Sigmoid colon (tissue), 6 donors: ENCODE measurements at regions not wholly inside any gene's neighbourhood (a gene's known extent, or its start where the extent isn't known, plus 50 kb on each side); places are given as distances from the start of the nearest gene placed in this dataset.

Source experiments
- DNase-seq: peaks from one replicate; pipeline ENCODE4 v3.0.0-alpha.2; 2019
- H3K27ac ChIP-seq, 4 donors: fragments of 200-600 bp; sonication (generic); one replicate each; pipeline ENCODE4 v1.5.1; 2016 to 2019; ENCODE audit warnings: mild to moderate bottlenecking in 1 of 4
- H3K27me3 ChIP-seq, 3 donors: fragments of 200-600 bp; sonication (generic); one replicate each; pipeline ENCODE4 v1.5.1; 2019; ENCODE audit warnings: mild to moderate bottlenecking in 1 of 3
- H3K36me3 ChIP-seq, 4 donors: fragments of 200-600 bp; sonication (generic); one replicate each; pipeline ENCODE4 v1.5.1; 2016 to 2019
- H3K4me1 ChIP-seq, 4 donors: fragments of 200-600 bp; sonication (generic); one replicate each; pipeline ENCODE4 v1.5.1; 2017 to 2019
- H3K4me3 ChIP-seq, 4 donors: fragments of 200-600 bp; sonication (generic); one replicate each; pipeline ENCODE4 v1.5.1; 2017 to 2019; ENCODE audit warnings: mild to moderate bottlenecking in 2 of 4, moderate library complexity in 1 of 4
- H3K9me3 ChIP-seq, 4 donors: fragments of 200-600 bp in 3 of 4; sonication (generic) in 3 of 4; one replicate each; pipeline versions ENCODE4 v1.5.1 to v1.6.1; 2013 to 2019
- EP300 ChIP-seq, 4 donors: sonication (generic); formaldehyde crosslinking; IDR thresholded peaks; one replicate each; pipeline ENCODE4 v1.6.1; 2017; ENCODE audit warnings: antibody characterized with exemption in 4 of 4
- POLR2A ChIP-seq, 2 donors: fragments of 450-650 bp; IDR thresholded peaks; one replicate each; pipeline ENCODE4 v1.6.1; 2016; ENCODE audit warnings: antibody characterized with exemption in 2 of 2, mild to moderate bottlenecking in 2 of 2, moderate library complexity in 2 of 2
- POLR2AphosphoS5 ChIP-seq, 4 donors: sonication (generic); formaldehyde crosslinking; IDR thresholded peaks; one replicate each; pipeline ENCODE4 v1.6.1; 2017; ENCODE audit warnings: antibody characterized with exemption in 4 of 4
- WGBS, 2 donors: extraction: QIAGEN DNeasy Blood & Tissue Kit; methylation state at CpG; one replicate each; pipeline ENCODE4 v1.1.7; 2013; 5-methylcytosine and 5-hydroxymethylcytosine counted together
- intact Hi-C: fragments of 100-400 bp; cut with DNase I; formaldehyde crosslinking; loops from one replicate; pipeline ENCODE4 v1.15.1; 2023
- TF ChIP-seq, protein P1 (sequence below), 4 experiments: fragments of 450-650 bp in 3 of 4; fragments of 200-600 bp in 1 of 4; IDR thresholded peaks; one replicate each; pipeline ENCODE4 v1.5.1; 2016 to 2019; ENCODE audit warnings: antibody characterized with exemption in 4 of 4, mild to moderate bottlenecking in 3 of 4, moderate library complexity in 2 of 4
- donor health status: healthy with polysubstance abuse.
- donor health status: healthy.

DNA sequence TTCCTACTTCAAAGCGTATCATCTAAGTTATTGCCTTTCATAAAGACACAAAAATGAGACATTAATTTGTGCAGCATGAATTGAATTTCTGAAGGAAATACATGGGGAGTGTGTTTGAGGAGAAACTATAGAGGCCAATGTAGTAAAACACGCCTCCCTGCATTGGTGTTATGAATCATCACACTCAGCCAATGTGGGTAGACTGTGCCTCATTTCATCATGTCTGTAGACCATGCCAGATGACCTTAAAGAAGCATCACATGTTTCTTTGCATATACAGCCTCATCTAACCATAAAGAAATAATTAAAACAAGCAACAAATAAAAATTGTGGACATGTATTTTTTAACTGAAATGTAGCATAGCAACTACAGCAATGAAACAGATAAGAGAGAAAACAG is 486.0 kb upstream of the ADAMTS9 start:
- 71 to 84% methylated on average over 2 of the region's 2 CpGs for WGBS, 2 donors
- H3K27ac ChIP-seq = peak overlapping the region in 1 of 4 donors; percentile 82

DNA sequence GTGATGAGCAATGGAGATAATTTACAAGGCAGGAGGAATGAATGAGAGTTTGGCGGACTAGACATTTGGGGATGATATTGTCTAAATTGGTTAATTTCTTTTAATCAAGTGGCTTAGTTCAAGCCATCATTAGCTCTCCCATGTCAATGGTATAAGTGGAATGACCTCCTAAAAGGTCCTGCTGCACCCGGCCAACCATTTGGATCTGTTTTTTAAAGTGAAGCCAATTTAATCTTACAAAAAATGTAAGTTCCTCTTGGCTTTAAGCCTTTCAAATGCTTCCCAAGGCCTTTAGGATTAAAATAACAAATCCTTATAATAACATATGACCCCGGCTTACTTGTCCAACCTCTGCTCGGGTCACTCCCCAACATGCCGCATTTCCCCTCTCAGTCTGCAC is 484.4 kb upstream of the ADAMTS9 start:
- no peak for DNase-seq
- WGBS, 2 donors = 69 to 75% methylated on average over 5 of the region's 5 CpGs
- no peaks in the 10 kb centered on the region for H3K27me3 ChIP-seq
- no peak overlapping the region for H3K4me3 ChIP-seq
- intact Hi-C loops = loop anchor here (5.0 kb wide), 2 partner anchors 240 to 485 kb away; partner anchors contain the start of gene ADAMTS9
- peaks cover 0 to 25% (median 22%) of the 10 kb centered on the region in 4 donors for H3K4me1 ChIP-seq
- H3K27ac ChIP-seq = peak overlapping the region; percentile 62 to 82 (median 66)
- H3K9me3 ChIP-seq = no peaks in the 10 kb centered on the region
- H3K36me3 ChIP-seq = no peaks in the 10 kb centered on the region
- TF ChIP-seq POLR2AphosphoS5 (IDR thresholded peaks at IDR 0.05) = no peak
- TF ChIP-seq, protein P1, sequence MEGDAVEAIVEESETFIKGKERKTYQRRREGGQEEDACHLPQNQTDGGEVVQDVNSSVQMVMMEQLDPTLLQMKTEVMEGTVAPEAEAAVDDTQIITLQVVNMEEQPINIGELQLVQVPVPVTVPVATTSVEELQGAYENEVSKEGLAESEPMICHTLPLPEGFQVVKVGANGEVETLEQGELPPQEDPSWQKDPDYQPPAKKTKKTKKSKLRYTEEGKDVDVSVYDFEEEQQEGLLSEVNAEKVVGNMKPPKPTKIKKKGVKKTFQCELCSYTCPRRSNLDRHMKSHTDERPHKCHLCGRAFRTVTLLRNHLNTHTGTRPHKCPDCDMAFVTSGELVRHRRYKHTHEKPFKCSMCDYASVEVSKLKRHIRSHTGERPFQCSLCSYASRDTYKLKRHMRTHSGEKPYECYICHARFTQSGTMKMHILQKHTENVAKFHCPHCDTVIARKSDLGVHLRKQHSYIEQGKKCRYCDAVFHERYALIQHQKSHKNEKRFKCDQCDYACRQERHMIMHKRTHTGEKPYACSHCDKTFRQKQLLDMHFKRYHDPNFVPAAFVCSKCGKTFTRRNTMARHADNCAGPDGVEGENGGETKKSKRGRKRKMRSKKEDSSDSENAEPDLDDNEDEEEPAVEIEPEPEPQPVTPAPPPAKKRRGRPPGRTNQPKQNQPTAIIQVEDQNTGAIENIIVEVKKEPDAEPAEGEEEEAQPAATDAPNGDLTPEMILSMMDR (IDR thresholded peaks at IDR 0.05) = no peak
- no peak for TF ChIP-seq POLR2A (IDR thresholded peaks at IDR 0.05)
- no peak for TF ChIP-seq EP300 (IDR thresholded peaks at IDR 0.05)

More for the DNA sequence above, 486.0 kb upstream of the ADAMTS9 start:
- no peaks in the 10 kb centered on the region for H3K27me3 ChIP-seq
- H3K36me3 ChIP-seq = no peaks in the 10 kb centered on the region
- H3K4me3 ChIP-seq = no peak overlapping the region
- intact Hi-C loops = loop anchor here (5.0 kb wide), 2 partner anchors 238 to 487 kb away; partner anchors contain the start of gene ADAMTS9
- peaks cover 0 to 41% (median 17%) of the 10 kb centered on the region in 4 donors for H3K4me1 ChIP-seq
- TF ChIP-seq POLR2A (IDR thresholded peaks at IDR 0.05) = no peak
- no peak for TF ChIP-seq EP300 (IDR thresholded peaks at IDR 0.05)
- TF ChIP-seq, protein P1 (IDR thresholded peaks at IDR 0.05) = no peak
- no peak for TF ChIP-seq POLR2AphosphoS5 (IDR thresholded peaks at IDR 0.05)
- H3K9me3 ChIP-seq = no peaks in the 10 kb centered on the region
- DNase-seq = no peak

DNA sequence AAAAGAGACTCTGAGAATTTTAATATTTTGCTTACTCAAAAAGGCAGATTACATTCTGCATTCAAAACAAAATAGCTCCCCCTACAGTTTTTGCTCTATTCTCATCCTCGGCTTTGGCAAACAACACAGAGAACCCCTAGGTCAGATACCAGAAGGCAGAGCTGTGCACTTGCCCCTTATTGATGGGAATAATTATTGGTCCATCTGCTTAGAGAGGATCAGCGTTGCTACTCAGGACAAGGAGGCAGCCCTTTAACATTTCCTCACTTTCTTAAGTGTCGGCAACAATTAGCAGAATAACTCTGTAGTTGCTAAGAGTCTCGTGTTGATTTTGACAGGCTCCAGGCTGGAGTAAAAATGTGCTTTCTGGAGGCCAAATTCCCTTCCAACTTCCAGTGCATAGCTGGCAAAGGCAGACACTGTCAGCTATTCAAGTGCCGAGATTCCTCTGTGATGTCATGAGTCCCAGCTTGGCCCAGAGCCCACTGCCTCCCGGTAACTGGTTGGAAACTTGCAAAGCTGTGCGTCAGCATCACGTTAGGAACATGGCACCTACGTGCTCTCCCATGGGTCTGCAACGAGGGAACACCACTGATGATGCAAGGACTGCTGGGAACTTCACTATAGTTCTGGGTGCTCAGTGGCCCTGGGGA is 482.7 kb upstream of the ADAMTS9 start:
- Histone ChIP-seq H3K9me3 (no peaks in the 10 kb centered on the region), H3K4me1 (peaks cover 0 to 24% (median 21%) of the 10 kb centered on the region in 4 donors), H3K4me3 (no peak overlapping the region), H3K27me3 (no peaks in the 10 kb centered on the region), H3K27ac (peak overlapping the region; percentile 62 to 82 (median 66)), H3K36me3 (no peaks in the 10 kb centered on the region)
- DNase-seq = peak; percentile 98
- TF ChIP-seq EP300 (IDR thresholded peaks at IDR 0.05) (peak; percentile 100), POLR2A (IDR thresholded peaks at IDR 0.05) (no peak), POLR2AphosphoS5 (IDR thresholded peaks at IDR 0.05) (peak; percentile 88 to 99 (median 90))
- TF ChIP-seq, protein P1 (IDR thresholded peaks at IDR 0.05) = peak in 3 of 4 experiments; percentile 7 to 42 (median 29)
- WGBS, 2 donors = 54 to 58% methylated on average over 10 of the region's 10 CpGs
- intact Hi-C loops = loop anchor here (2.0 to 5.0 kb wide), 3 partner anchors 242 to 638 kb away; partner anchors contain the start of gene ADAMTS9

DNA sequence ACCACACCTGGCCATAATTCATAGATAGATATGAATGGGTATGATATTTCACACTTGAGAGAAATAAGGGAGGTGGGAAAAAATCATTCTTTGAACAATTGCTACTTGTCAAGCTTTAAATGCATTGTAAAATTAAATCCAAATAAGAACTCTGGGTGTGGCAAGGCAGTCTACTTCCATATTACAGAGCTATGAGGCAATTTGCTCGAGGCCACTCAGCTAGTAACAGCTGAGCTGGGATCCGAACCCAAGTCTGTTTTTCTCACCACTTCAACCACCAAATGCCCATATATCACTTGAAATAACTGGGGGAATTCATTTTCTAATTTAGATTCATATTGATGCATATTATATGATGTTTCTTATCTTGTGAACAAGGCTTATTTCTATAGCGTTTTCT is 482.2 kb upstream of the ADAMTS9 start:
- Histone ChIP-seq H3K27me3 (no peaks in the 10 kb centered on the region), H3K4me1 (peaks cover 0 to 24% (median 20%) of the 10 kb centered on the region in 4 donors), H3K4me3 (no peak overlapping the region), H3K36me3 (no peaks in the 10 kb centered on the region), H3K9me3 (no peaks in the 10 kb centered on the region), H3K27ac (peak overlapping the region; percentile 62 to 82 (median 66))
- TF ChIP-seq, protein P1 (IDR thresholded peaks at IDR 0.05) = no peak
- no peak for TF ChIP-seq POLR2AphosphoS5 (IDR thresholded peaks at IDR 0.05)
- no peak for TF ChIP-seq POLR2A (IDR thresholded peaks at IDR 0.05)
- TF ChIP-seq EP300 (IDR thresholded peaks at IDR 0.05) = no peak
- intact Hi-C loops = loop anchor here (2.0 to 5.0 kb wide), 3 partner anchors 242 to 637 kb away; partner anchors contain the start of gene ADAMTS9
- WGBS, 2 donors = 25 to 49% methylated on average over 3 of the region's 3 CpGs
- DNase-seq = no peak
